ENCODE measurements at regions not wholly inside any gene's neighbourhood (a gene's known extent, or its start where the extent isn't known, plus 50 kb on each side); places are given as distances from the start of the nearest gene placed in this dataset.

GRCh38 chr6:22880686-22881433 is 311.5 kb downstream of the HDGFL1 start:
- BruUV-seq (replicated peaks): no TSS peak
- H3K4me1 ChIP-seq (ENCODE audit: control insufficient read depth in 1 of 2, insufficient read depth in 2 of 2, low read length in 2 of 2): no peaks in the 10 kb centered on the region
- RAD21 ChIA-PET (ENCODE audit: low non-redundant PET in 1 of 2, low total read pairs in 2 of 2, uncharacterized antibody in 2 of 2, unreplicated experiment in 2 of 2): no interaction called here

GRCh38 chr6:22882581-22882980 is 313.2 kb downstream of the HDGFL1 start:
- RAD21 ChIA-PET (ENCODE audit: low non-redundant PET in 1 of 2, low total read pairs in 2 of 2, uncharacterized antibody in 2 of 2, unreplicated experiment in 2 of 2): no interaction called here

More at GRCh38 chr6:22880686-22881433, 311.5 kb downstream of the HDGFL1 start:
- TF ChIP-seq EZH2phosphoT487 (IDR thresholded peaks at IDR 0.05; ENCODE audit: borderline replicate concordance) (no peak), YY1 (IDR thresholded peaks at IDR 0.05; ENCODE audit: extremely low read depth, insufficient replicate concordance, low read depth, low read length) (no peak)
- POLR2A ChIA-PET: interaction anchor here (0.6 kb wide), 1 partner anchor 13 kb away, joined by 3 read pairs; no protein-coding TSS in a partner anchor
- Histone ChIP-seq H3K36me3 (ENCODE audit: control insufficient read depth in 1 of 2, insufficient read depth in 2 of 2, low read length in 2 of 2) (no peaks in the 10 kb centered on the region), H4K20me1 (ENCODE audit: insufficient read depth) (no peaks in the 10 kb centered on the region), H3K4me3 (replicated peaks in 1 of 2; ENCODE audit: low read depth in 1 of 2, low read length in 2 of 2) (no peak overlapping the region), H3K27me3 (ENCODE audit: insufficient read depth, low read length) (no peaks in the 10 kb centered on the region), H2AFZ (ENCODE audit: low read depth, low read length, poor library complexity, severe bottlenecking) (no peak overlapping the region), H3K9ac (ENCODE audit: low read length) (no peak overlapping the region), H3K79me2 (ENCODE audit: insufficient read depth, low read length) (no peaks in the 10 kb centered on the region), H3K9me2 (ENCODE audit: insufficient read depth) (no peaks in the 10 kb centered on the region), H3K9me3 (ENCODE audit: control insufficient read depth in 1 of 2, insufficient read depth in 1 of 2, low read depth in 1 of 2, low read length in 2 of 2) (no peaks in the 10 kb centered on the region), H3K4me2 (ENCODE audit: low read length) (no peak overlapping the region), H3K27ac (ENCODE audit: low read depth, low read length) (no peak overlapping the region)
- intact Hi-C loops (cut with micrococcal nuclease): no loop called here
- CTCF ChIA-PET: no interaction called here
- ATAC-seq (peak; percentile 58; the same call in 1 of the 2 replicates), DNase-seq (ENCODE audit: low read depth, low spot score) (no peak)

More at GRCh38 chr6:22882581-22882980, 313.2 kb downstream of the HDGFL1 start:
- no peaks in the 10 kb centered on the region for H3K9me3 ChIP-seq (ENCODE audit: control insufficient read depth in 1 of 2, insufficient read depth in 1 of 2, low read depth in 1 of 2, low read length in 2 of 2)
- DNase-seq (ENCODE audit: low read depth, low spot score) (no peak), ATAC-seq (no peak)
- no peak overlapping the region for H2AFZ ChIP-seq (ENCODE audit: low read depth, low read length, poor library complexity, severe bottlenecking)
- BruUV-seq (replicated peaks): no TSS peak
- H3K4me2 ChIP-seq (ENCODE audit: low read length): no peak overlapping the region
- no peak overlapping the region for H3K27ac ChIP-seq (ENCODE audit: low read depth, low read length)
- ChIA-PET CTCF (no interaction called here), POLR2A (no interaction called here)
- no peaks in the 10 kb centered on the region for H3K27me3 ChIP-seq (ENCODE audit: insufficient read depth, low read length)
- no peaks in the 10 kb centered on the region for H3K9me2 ChIP-seq (ENCODE audit: insufficient read depth)
- no peaks in the 10 kb centered on the region for H4K20me1 ChIP-seq (ENCODE audit: insufficient read depth)
- H3K4me3 ChIP-seq (replicated peaks in 1 of 2; ENCODE audit: low read depth in 1 of 2, low read length in 2 of 2): no peak overlapping the region
- intact Hi-C loops (cut with micrococcal nuclease): no loop called here
- no peaks in the 10 kb centered on the region for H3K36me3 ChIP-seq (ENCODE audit: control insufficient read depth in 1 of 2, insufficient read depth in 2 of 2, low read length in 2 of 2)
- H3K79me2 ChIP-seq (ENCODE audit: insufficient read depth, low read length): no peaks in the 10 kb centered on the region
- H3K4me1 ChIP-seq (ENCODE audit: control insufficient read depth in 1 of 2, insufficient read depth in 2 of 2, low read length in 2 of 2): no peaks in the 10 kb centered on the region
- TF ChIP-seq JUND (IDR thresholded peaks at IDR 0.05) (no peak), RAD21 (IDR thresholded peaks at IDR 0.05; ENCODE audit: low read depth) (no peak), ATF3 (IDR thresholded peaks at IDR 0.05) (no peak), CTCF (IDR thresholded peaks at IDR 0.05 in 2 of 3, conservative IDR thresholded peaks at IDR 0.05 in 1 of 3; ENCODE audit: borderline replicate concordance in 1 of 3, insufficient read depth in 1 of 3, low read depth in 2 of 3, low read length in 2 of 3) (no peak)
- H3K9ac ChIP-seq (ENCODE audit: low read length): no peak overlapping the region
